K562 (cell line): ENCODE measurements at regions not wholly inside any gene's neighbourhood (a gene's known extent, or its start where the extent isn't known, plus 50 kb on each side); places are given as distances from the start of the nearest gene placed in this dataset.

Source experiments
- ATAC-seq: fragments of 200-7000 bp; cut with Tn5 transposase; 3 replicates; pipeline ENCODE4 v1.9.1; 2020; ENCODE audit warnings: moderate library complexity
- BruUV-seq: library from RNA; stranded (reverse); fragments of 400-500 nt; replicated peaks from 2 replicates; lab custom pipeline; 2021; lab: Mats Ljungman, UMichigan
- CTCF ChIA-PET: fragments of 300-600 bp; formaldehyde crosslinking; extraction: SDS; loops from one replicate; lab custom pipeline; 2021; ENCODE audit warnings: low intra/inter-chr PET ratio; lab: Yijun Ruan, JAX
- POLR2A ChIA-PET: fragments of 300-600, 350-650 bp; sonication (Branson Sonifier 250); formaldehyde crosslinking; extraction: SDS; loops from one replicate; lab custom pipeline; 2021; ENCODE audit warnings: antibody characterized with exemption, inconsistent platforms; lab: Yijun Ruan, JAX
- DNase-seq, 4 experiments: peaks; one replicate each; pipeline versions ENCODE4 v3.0.0 to v3.0.0-alpha.2; 2011 to 2018; ENCODE audit warnings: low spot score in 3 of 4, mixed read lengths in 3 of 4; ENCODE audit errors: extremely low read depth in 1 of 4
- FAIRE-seq: peaks from 2 replicates; lab custom pipeline; 2011; peaks lifted over from hg19 to GRCh38; lab: Jason Lieb, UNC
- H2AFZ ChIP-seq: 2 replicates; pipeline ENCODE4 v1.6.0; 2011; ENCODE audit warnings: low read depth, low read length, control low read depth, inconsistent platforms
- H3K27ac ChIP-seq: fragments of 200-600 bp; 3 replicates; pipeline ENCODE4 v1.8.0; 2011; ENCODE audit warnings: low read depth, mild to moderate bottlenecking, control low read depth, inconsistent platforms, low read length, moderate library complexity, mixed read lengths; ENCODE audit errors: extremely low read depth
- H3K27me3 ChIP-seq, 2 experiments: fragments of 300-600 bp in 1 of 2; 2 replicates in 1 of 2; 3 replicates in 1 of 2; pipeline versions ENCODE4 v1.6.0 to v1.8.0; 2011; ENCODE audit warnings: inconsistent platforms in 2 of 2, low read length in 2 of 2, mild to moderate bottlenecking in 1 of 2, mixed read lengths in 1 of 2, moderate library complexity in 1 of 2; ENCODE audit not compliant: control insufficient read depth in 2 of 2, insufficient read depth in 2 of 2
- H3K36me3 ChIP-seq: fragments of 300-600 bp; 3 replicates; pipeline ENCODE4 v1.8.0; 2011; ENCODE audit warnings: mild to moderate bottlenecking, low read length, inconsistent platforms; ENCODE audit not compliant: control insufficient read depth, insufficient read depth
- H3K4me1 ChIP-seq, 2 experiments: fragments of 200-600 bp in 1 of 2; replicated peaks in 1 of 2; 2 replicates in 1 of 2; 3 replicates in 1 of 2; pipeline versions ENCODE4 v1.5.1 to v1.8.0; 2011; ENCODE audit warnings: inconsistent platforms in 2 of 2, low read length in 2 of 2, mild to moderate bottlenecking in 1 of 2, mixed read lengths in 1 of 2, moderate library complexity in 1 of 2; ENCODE audit not compliant: control insufficient read depth in 2 of 2, insufficient read depth in 2 of 2
- H3K4me2 ChIP-seq: 2 replicates; pipeline ENCODE4 v1.6.1; 2011; ENCODE audit warnings: low read length, control low read depth, inconsistent platforms, mixed read lengths; ENCODE audit not compliant: insufficient read depth
- H3K4me3 ChIP-seq: fragments of 200-600 bp; sonication (generic), shearing (Covaris generic); 2 replicates; pipeline ENCODE4 v1.5.1; 2016; ENCODE audit warnings: control low read depth, inconsistent platforms
- H3K79me2 ChIP-seq: fragments of 200-600 bp; 3 replicates; pipeline ENCODE4 v1.8.0; 2011; ENCODE audit warnings: low read length, inconsistent platforms; ENCODE audit not compliant: control insufficient read depth, insufficient read depth
- H3K9ac ChIP-seq, 2 experiments: 2 replicates each; pipeline versions ENCODE4 v1.6.0 to v1.6.1; 2011; ENCODE audit warnings: low read depth in 2 of 2, low read length in 2 of 2, control low read depth in 1 of 2, inconsistent platforms in 1 of 2, mild to moderate bottlenecking in 1 of 2, mixed read lengths in 1 of 2; ENCODE audit not compliant: insufficient read depth in 1 of 2
- H3K9me1 ChIP-seq: one replicate; pipeline ENCODE4 v1.6.0; 2011; ENCODE audit warnings: inconsistent platforms, mild to moderate bottlenecking, low read length, moderate library complexity; ENCODE audit not compliant: control insufficient read depth, insufficient read depth
- H3K9me3 ChIP-seq: replicated peaks from 2 replicates; pipeline ENCODE4 v1.5.1; 2011; ENCODE audit warnings: low read depth, low read length, inconsistent platforms; ENCODE audit not compliant: control insufficient read depth, insufficient read depth
- H4K20me1 ChIP-seq: replicated peaks from 2 replicates; pipeline ENCODE4 v1.6.1; 2011; ENCODE audit warnings: low read length, inconsistent platforms, mixed read lengths; ENCODE audit not compliant: control insufficient read depth, insufficient read depth
- GATA2 ChIP-seq: sonication (generic); formaldehyde crosslinking; IDR thresholded peaks from 2 replicates; pipeline ENCODE4 v1.4.0; 2020; ENCODE audit warnings: mild to moderate bottlenecking, missing genetic modification reagents
- HIVEP1 ChIP-seq: fragments of 250-450 bp; sonication (Bioruptor Pico); IDR thresholded peaks from 2 replicates; pipeline ENCODE4 v1.4.0; 2020; ENCODE audit warnings: mild to moderate bottlenecking
- HMG20B ChIP-seq: fragments of 250-450 bp; sonication (Bioruptor Pico); IDR thresholded peaks from 2 replicates; pipeline ENCODE4 v1.5.0; 2021; ENCODE audit warnings: mild to moderate bottlenecking
- IRF2 ChIP-seq: sonication (generic); formaldehyde crosslinking; IDR thresholded peaks from 2 replicates; pipeline ENCODE4 v1.8.1; 2022; ENCODE audit warnings: mild to moderate bottlenecking, missing genetic modification reagents
- NCOA2 ChIP-seq, 2 experiments: fragments of 450-650 bp; IDR thresholded peaks; 2 replicates each; pipeline ENCODE4 v1.6.1; 2018; ENCODE audit warnings: mild to moderate bottlenecking in 2 of 2, moderate library complexity in 1 of 2; ENCODE audit not compliant: partially characterized antibody in 2 of 2
- NR2C2 ChIP-seq, 2 experiments: fragments of 200-800 bp in 1 of 2; sonication (Bioruptor generic) in 1 of 2; sonication (generic) in 1 of 2; formaldehyde crosslinking in 1 of 2; IDR thresholded peaks; 2 replicates each; pipeline versions ENCODE4 v1.6.1 to v1.8.0; 2016 to 2022; ENCODE audit warnings: mild to moderate bottlenecking in 1 of 2, missing compliant biosample characterization in 1 of 2, missing genetic modification characterization in 1 of 2, missing genetic modification reagents in 1 of 2
- POLR3G ChIP-seq: IDR thresholded peaks from 2 replicates; pipeline ENCODE4 v1.6.1; 2011; ENCODE audit not compliant: insufficient read length, insufficient replicate concordance; ENCODE audit errors: extremely low read depth
- TGIF2 ChIP-seq: sonication (generic); formaldehyde crosslinking; IDR thresholded peaks from 2 replicates; pipeline ENCODE4 v1.8.1; 2022; ENCODE audit warnings: mild to moderate bottlenecking, missing genetic modification reagents, moderate library complexity
- ZNF77 ChIP-seq: fragments of 250-450 bp; sonication (Bioruptor Pico); IDR thresholded peaks from 2 replicates; pipeline ENCODE4 v1.5.0; 2020
- ZSCAN29 ChIP-seq: fragments of 450-650 bp; IDR thresholded peaks from 2 replicates; pipeline ENCODE4 v1.6.1; 2017
- WGBS: fragments of 100-300 bp; shearing (Covaris generic); methylation state at CpG from one replicate; pipeline ENCODE4 v1.1.6; 2016; ENCODE audit warnings: low coverage, mixed read lengths; ENCODE audit not compliant: insufficient coverage; ENCODE audit errors: missing lambda C conversion rate; 5-methylcytosine and 5-hydroxymethylcytosine counted together
- in situ Hi-C: fragments of 300-500 bp; cut with MboI; formaldehyde crosslinking; loops from 4 replicates; pipeline ENCODE4 v1.15.0; 2018; ENCODE audit warnings: inconsistent platforms, mixed read lengths
- intact Hi-C: fragments of 100-400 bp; cut with micrococcal nuclease; formaldehyde crosslinking; loops from 2 replicates; pipeline ENCODE4 v1.14.2; 2022
- TF ChIP-seq, protein P1 (sequence below): sonication (generic); formaldehyde crosslinking; IDR thresholded peaks from 2 replicates; pipeline ENCODE4 v1.8.0; 2022; ENCODE audit warnings: missing genetic modification reagents, mild to moderate bottlenecking, borderline replicate concordance
- TF ChIP-seq, protein P2 (sequence below): fragments of 250-450 bp; sonication (Bioruptor Pico); IDR thresholded peaks from 2 replicates; pipeline ENCODE4 v1.9.0; 2021; ENCODE audit warnings: mild to moderate bottlenecking
- TF ChIP-seq, protein P3 (sequence below): sonication (generic); formaldehyde crosslinking; IDR thresholded peaks from 2 replicates; pipeline ENCODE4 v1.8.0; 2022; ENCODE audit warnings: mild to moderate bottlenecking, missing genetic modification reagents
- TF ChIP-seq, protein P4 (sequence below): fragments of 450-650 bp; conservative IDR thresholded peaks from 2 replicates; pipeline ENCODE4 v1.6.1; 2016; ENCODE audit warnings: missing genetic modification characterization, low read depth, mild to moderate bottlenecking, missing compliant biosample characterization, moderate library complexity
- TF ChIP-seq, protein P5 (sequence below): fragments of 450-650 bp; IDR thresholded peaks from 2 replicates; pipeline ENCODE4 v1.6.1; 2016; ENCODE audit warnings: antibody characterized with exemption
- TF ChIP-seq, protein P6 (sequence below): IDR thresholded peaks from 2 replicates; pipeline ENCODE4 v1.6.1; 2011; ENCODE audit not compliant: insufficient read length; ENCODE audit errors: extremely low read depth

DNA sequence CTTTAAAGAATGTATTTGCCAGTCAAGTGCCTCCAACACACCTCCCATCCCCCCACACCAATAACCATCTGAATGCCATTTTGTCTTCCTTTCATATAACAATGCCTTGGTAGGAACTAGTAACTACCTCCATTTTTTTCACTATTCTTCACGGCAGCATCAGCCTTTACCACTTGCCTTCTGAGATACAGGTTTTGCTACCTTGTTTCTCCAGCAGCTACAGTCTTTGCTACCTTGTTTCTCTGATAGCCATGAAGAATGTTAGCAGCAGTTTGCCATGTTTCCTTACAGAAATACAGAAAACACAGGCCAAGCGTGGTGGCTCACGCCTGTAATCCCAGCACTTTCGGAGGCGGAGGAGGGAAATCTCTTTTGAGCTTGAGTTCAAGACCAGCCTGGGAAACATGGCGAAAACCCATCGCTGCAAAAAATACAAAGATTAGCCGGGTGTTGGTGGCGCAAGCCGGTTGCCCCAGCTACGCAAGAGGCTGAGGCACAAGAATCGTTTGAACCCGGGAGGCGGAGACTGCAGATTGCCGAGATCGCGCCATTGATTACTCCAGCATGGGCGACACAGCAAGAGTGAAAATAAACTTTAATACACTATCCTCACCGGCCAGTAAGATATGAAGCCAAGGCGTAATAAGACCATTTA lies 100.9 kb downstream of the HFE start:
- Histone ChIP-seq H3K9me1 (no peaks in the 10 kb centered on the region), H3K4me1 (peaks cover 5 to 28% of the 10 kb centered on the region in 2 experiments), H3K27ac (peak overlapping the region; percentile 99), H3K9me3 (no peaks in the 10 kb centered on the region), H3K27me3 (no peaks in the 10 kb centered on the region), H4K20me1 (no peaks in the 10 kb centered on the region), H3K9ac (peak overlapping the region; percentile 89 to 97), H2AFZ (peak overlapping the region; percentile 72), H3K4me2 (peak overlapping the region; percentile 96), H3K79me2 (peaks cover 69% of the 10 kb centered on the region), H3K36me3 (peaks cover 37% of the 10 kb centered on the region), H3K4me3 (peak overlapping the region; percentile 53)
- POLR2A ChIA-PET: interaction anchor here (0.6 to 18.6 kb wide), 47 partner anchors 10 to 1705 kb away, joined by 3 to 323 read pairs (median 6); partner anchors contain the start of genes ABT1, BTN2A2 and HMGN4
- intact Hi-C loops: no loop called here
- under 1% methylated on average over 20 of the region's 20 CpGs for WGBS
- ATAC-seq (peak; percentile 72), DNase-seq (peak; percentile 49 to 91 (median 53)), FAIRE-seq (no peak)
- no TSS peak for BruUV-seq
- CTCF ChIA-PET: interaction anchor here (0.8 to 1.3 kb wide), 3 partner anchors 13 to 408 kb away, joined by 3 read pairs; no protein-coding TSS in a partner anchor
- in situ Hi-C loops: loop anchor here (25.0 kb wide), 1 partner anchor 374 kb away; no protein-coding TSS in a partner anchor
- TF ChIP-seq, protein P1, sequence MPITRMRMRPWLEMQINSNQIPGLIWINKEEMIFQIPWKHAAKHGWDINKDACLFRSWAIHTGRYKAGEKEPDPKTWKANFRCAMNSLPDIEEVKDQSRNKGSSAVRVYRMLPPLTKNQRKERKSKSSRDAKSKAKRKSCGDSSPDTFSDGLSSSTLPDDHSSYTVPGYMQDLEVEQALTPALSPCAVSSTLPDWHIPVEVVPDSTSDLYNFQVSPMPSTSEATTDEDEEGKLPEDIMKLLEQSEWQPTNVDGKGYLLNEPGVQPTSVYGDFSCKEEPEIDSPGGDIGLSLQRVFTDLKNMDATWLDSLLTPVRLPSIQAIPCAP: no peak
- TF ChIP-seq HMG20B (CRISPR knock-in tag) (no peak), POLR3G (no peak), NCOA2 (IDR thresholded peaks at IDR 0.05; ENCODE audit: partially characterized antibody in 2 of 2) (no peak), HIVEP1 (CRISPR knock-in tag) (no peak), IRF2 (CRISPR knock-in tag) (no peak), ZNF77 (no peak), GATA2 (peak; percentile 96), ZSCAN29 (no peak), NR2C2 (CRISPR knock-in tag; IDR thresholded peaks at IDR 0.05) (no peak), NR2C2 (tag; IDR thresholded peaks at IDR 0.05) (peak; percentile 84), TGIF2 (no peak)
- TF ChIP-seq, protein P2, sequence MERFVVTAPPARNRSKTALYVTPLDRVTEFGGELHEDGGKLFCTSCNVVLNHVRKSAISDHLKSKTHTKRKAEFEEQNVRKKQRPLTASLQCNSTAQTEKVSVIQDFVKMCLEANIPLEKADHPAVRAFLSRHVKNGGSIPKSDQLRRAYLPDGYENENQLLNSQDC (CRISPR knock-in tag): no peak
- TF ChIP-seq, protein P3, sequence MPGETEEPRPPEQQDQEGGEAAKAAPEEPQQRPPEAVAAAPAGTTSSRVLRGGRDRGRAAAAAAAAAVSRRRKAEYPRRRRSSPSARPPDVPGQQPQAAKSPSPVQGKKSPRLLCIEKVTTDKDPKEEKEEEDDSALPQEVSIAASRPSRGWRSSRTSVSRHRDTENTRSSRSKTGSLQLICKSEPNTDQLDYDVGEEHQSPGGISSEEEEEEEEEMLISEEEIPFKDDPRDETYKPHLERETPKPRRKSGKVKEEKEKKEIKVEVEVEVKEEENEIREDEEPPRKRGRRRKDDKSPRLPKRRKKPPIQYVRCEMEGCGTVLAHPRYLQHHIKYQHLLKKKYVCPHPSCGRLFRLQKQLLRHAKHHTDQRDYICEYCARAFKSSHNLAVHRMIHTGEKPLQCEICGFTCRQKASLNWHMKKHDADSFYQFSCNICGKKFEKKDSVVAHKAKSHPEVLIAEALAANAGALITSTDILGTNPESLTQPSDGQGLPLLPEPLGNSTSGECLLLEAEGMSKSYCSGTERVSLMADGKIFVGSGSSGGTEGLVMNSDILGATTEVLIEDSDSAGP (CRISPR knock-in tag): no peak; the same call in 1 of the 2 replicates
- TF ChIP-seq, protein P4, sequence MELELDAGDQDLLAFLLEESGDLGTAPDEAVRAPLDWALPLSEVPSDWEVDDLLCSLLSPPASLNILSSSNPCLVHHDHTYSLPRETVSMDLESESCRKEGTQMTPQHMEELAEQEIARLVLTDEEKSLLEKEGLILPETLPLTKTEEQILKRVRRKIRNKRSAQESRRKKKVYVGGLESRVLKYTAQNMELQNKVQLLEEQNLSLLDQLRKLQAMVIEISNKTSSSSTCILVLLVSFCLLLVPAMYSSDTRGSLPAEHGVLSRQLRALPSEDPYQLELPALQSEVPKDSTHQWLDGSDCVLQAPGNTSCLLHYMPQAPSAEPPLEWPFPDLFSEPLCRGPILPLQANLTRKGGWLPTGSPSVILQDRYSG: peak; percentile 75; the same call in 1 of the 2 replicates
- TF ChIP-seq, protein P5, sequence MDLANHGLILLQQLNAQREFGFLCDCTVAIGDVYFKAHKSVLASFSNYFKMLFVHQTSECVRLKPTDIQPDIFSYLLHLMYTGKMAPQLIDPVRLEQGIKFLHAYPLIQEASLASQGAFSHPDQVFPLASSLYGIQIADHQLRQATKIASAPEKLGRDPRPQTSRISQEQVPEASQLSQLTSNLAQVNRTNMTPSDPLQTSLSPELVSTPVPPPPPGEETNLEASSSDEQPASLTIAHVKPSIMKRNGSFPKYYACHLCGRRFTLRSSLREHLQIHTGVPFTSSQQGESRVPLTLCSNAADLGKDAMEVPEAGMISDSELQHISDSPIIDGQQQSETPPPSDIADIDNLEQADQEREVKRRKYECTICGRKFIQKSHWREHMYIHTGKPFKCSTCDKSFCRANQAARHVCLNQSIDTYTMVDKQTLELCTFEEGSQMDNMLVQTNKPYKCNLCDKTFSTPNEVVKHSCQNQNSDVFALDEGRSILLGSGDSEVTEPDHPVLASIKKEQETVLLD: no peak
- TF ChIP-seq, protein P6, sequence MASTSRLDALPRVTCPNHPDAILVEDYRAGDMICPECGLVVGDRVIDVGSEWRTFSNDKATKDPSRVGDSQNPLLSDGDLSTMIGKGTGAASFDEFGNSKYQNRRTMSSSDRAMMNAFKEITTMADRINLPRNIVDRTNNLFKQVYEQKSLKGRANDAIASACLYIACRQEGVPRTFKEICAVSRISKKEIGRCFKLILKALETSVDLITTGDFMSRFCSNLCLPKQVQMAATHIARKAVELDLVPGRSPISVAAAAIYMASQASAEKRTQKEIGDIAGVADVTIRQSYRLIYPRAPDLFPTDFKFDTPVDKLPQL: no peak
